Adrenal gland (tissue), 9 donors: ENCODE measurements at regions not wholly inside any gene's neighbourhood (a gene's known extent, or its start where the extent isn't known, plus 50 kb on each side); places are given as distances from the start of the nearest gene placed in this dataset.

Experiments
- DNase-seq, 7 donors: peaks; one replicate each; pipeline ENCODE4 v3.0.0-alpha.2; 2019 to 2020
- H3K27ac ChIP-seq, 5 donors: fragments of 200-600 bp; sonication (generic) in 4 of 5; 1 replicate in 3 of 5; 2 replicates in 2 of 5; pipeline versions ENCODE4 v1.5.1 to v1.8.0; 2016 to 2020; ENCODE audit warnings: mild to moderate bottlenecking in 1 of 5
- H3K27me3 ChIP-seq: fragments of 200-600 bp; 2 replicates; pipeline ENCODE4 v1.8.0; 2021
- H3K36me3 ChIP-seq, 2 donors: fragments of 200-600 bp; replicated peaks in 1 of 2; 1 replicate in 1 of 2; 2 replicates in 1 of 2; pipeline versions ENCODE4 v1.5.1 to v1.8.0; 2018 to 2022
- H3K4me1 ChIP-seq, 2 donors: fragments of 200-600 bp; replicated peaks in 1 of 2; 1 replicate in 1 of 2; 2 replicates in 1 of 2; pipeline versions ENCODE4 v1.5.1 to v1.8.0; 2018 to 2021
- H3K4me3 ChIP-seq, 4 donors: fragments of 200-600 bp; sonication (generic) in 3 of 4; one replicate each; pipeline ENCODE4 v1.5.1; 2016 to 2018
- H3K9me3 ChIP-seq, 3 donors: fragments of 200-600 bp; sonication (generic) in 1 of 3; replicated peaks in 1 of 3; 1 replicate in 2 of 3; 2 replicates in 1 of 3; pipeline versions ENCODE4 v1.5.1 to v1.8.0; 2016 to 2021
- CTCF ChIP-seq, 6 experiments: fragments of 450-650 bp in 4 of 6; fragments of 200-600 bp in 2 of 6; sonication (generic) in 1 of 6; IDR thresholded peaks; 1 replicate in 5 of 6; 2 replicates in 1 of 6; pipeline versions ENCODE4 v1.5.1 to v1.8.0; 2016 to 2021; ENCODE audit warnings: antibody characterized with exemption in 6 of 6, mild to moderate bottlenecking in 2 of 6, moderate library complexity in 1 of 6
- POLR2A ChIP-seq, 2 donors: fragments of 450-650 bp; IDR thresholded peaks; one replicate each; pipeline ENCODE4 v1.6.1; 2017; ENCODE audit warnings: antibody characterized with exemption in 2 of 2, mild to moderate bottlenecking in 2 of 2, moderate library complexity in 1 of 2
- WGBS, 4 donors: extraction: QIAGEN DNeasy Blood & Tissue Kit in 2 of 4; methylation state at CpG; one replicate each; pipeline versions ENCODE4 v1.1.5 to v1.1.7; 2013 to 2017; 5-methylcytosine and 5-hydroxymethylcytosine counted together
- intact Hi-C, 2 donors: fragments of 100-400 bp; cut with DNase I; formaldehyde crosslinking; loops; one replicate each; pipeline versions ENCODE4 v1.14.1 to v1.15.0; 2022 to 2023
- donor health status: healthy with polysubstance abuse.
- donor health status: Bipolar disorder and iron deficiency.
- donor health status: DM: yes; HTN: yes; CAD: no.
- donor health status: DM: no; HTN: no; CAD: no.
- donor health status: DM: no; HTN: no; CAD: no.

- intact Hi-C loops: no loop called here
- 75 to 88% (median 82%) methylated on average over 3 of the region's 3 CpGs for WGBS, 4 donors
Observed at GRCh38 chr2:234661175-234661574, 164.3 kb upstream of the ARL4C start.

GRCh38 chr2:234655706-234656105, 158.8 kb upstream of the ARL4C start:
- H3K9me3 ChIP-seq: no peaks in the 10 kb centered on the region
- no peak overlapping the region for H3K4me3 ChIP-seq
- WGBS, 4 donors: 95 to 100% (median 98%) methylated on average over 2 of the region's 2 CpGs
- intact Hi-C loops: no loop called here
- no peaks in the 10 kb centered on the region for H3K4me1 ChIP-seq
- no peak for DNase-seq
- TF ChIP-seq CTCF (IDR thresholded peaks at IDR 0.05): no peak
- TF ChIP-seq POLR2A (IDR thresholded peaks at IDR 0.05): no peak
- no peaks in the 10 kb centered on the region for H3K36me3 ChIP-seq
- no peaks in the 10 kb centered on the region for H3K27me3 ChIP-seq
- H3K27ac ChIP-seq: no peak overlapping the region

More at GRCh38 chr2:234661175-234661574, 164.3 kb upstream of the ARL4C start:
- TF ChIP-seq CTCF (IDR thresholded peaks at IDR 0.05): no peak
- TF ChIP-seq POLR2A (IDR thresholded peaks at IDR 0.05): no peak
- Histone ChIP-seq H3K27me3 (no peaks in the 10 kb centered on the region), H3K9me3 (no peaks in the 10 kb centered on the region), H3K36me3 (no peaks in the 10 kb centered on the region), H3K4me3 (no peak overlapping the region), H3K4me1 (no peaks in the 10 kb centered on the region), H3K27ac (no peak overlapping the region)
- DNase-seq: no peak

- Histone ChIP-seq H3K27me3 (no peaks in the 10 kb centered on the region), H3K9me3 (no peaks in the 10 kb centered on the region), H3K4me3 (no peak overlapping the region), H3K36me3 (no peaks in the 10 kb centered on the region), H3K4me1 (no peaks in the 10 kb centered on the region), H3K27ac (no peak overlapping the region)
- WGBS, 4 donors: 79 to 90% (median 84%) methylated on average over 6 of the region's 6 CpGs
- intact Hi-C loops: no loop called here
- DNase-seq: no peak
- TF ChIP-seq CTCF (IDR thresholded peaks at IDR 0.05): no peak
- no peak for TF ChIP-seq POLR2A (IDR thresholded peaks at IDR 0.05)
Observed at GRCh38 chr2:234650911-234651310, 154.0 kb upstream of the ARL4C start.

- Histone ChIP-seq H3K9me3 (no peaks in the 10 kb centered on the region), H3K4me1 (no peaks in the 10 kb centered on the region), H3K27me3 (no peaks in the 10 kb centered on the region), H3K4me3 (no peak overlapping the region), H3K27ac (no peak overlapping the region), H3K36me3 (no peaks in the 10 kb centered on the region)
- DNase-seq: no peak
- intact Hi-C loops: no loop called here
- TF ChIP-seq POLR2A (IDR thresholded peaks at IDR 0.05): no peak
- no peak for TF ChIP-seq CTCF (IDR thresholded peaks at IDR 0.05)
Observed at GRCh38 chr2:234649951-234650350, 153.1 kb upstream of the ARL4C start.
